ENCODE measurements at regions not wholly inside any gene's neighbourhood (a gene's known extent, or its start where the extent isn't known, plus 50 kb on each side); places are given as distances from the start of the nearest gene placed in this dataset.

- intact Hi-C loops (cut with DNase I) = no loop called here
- Histone ChIP-seq H3K27ac (no peak overlapping the region), H3K9me3 (no peaks in the 10 kb centered on the region), H3K4me3 (no peak overlapping the region), H3K27me3 (no peaks in the 10 kb centered on the region), H3K36me3 (no peaks in the 10 kb centered on the region), H3K4me1 (no peaks in the 10 kb centered on the region)
- TF ChIP-seq, protein P1, sequence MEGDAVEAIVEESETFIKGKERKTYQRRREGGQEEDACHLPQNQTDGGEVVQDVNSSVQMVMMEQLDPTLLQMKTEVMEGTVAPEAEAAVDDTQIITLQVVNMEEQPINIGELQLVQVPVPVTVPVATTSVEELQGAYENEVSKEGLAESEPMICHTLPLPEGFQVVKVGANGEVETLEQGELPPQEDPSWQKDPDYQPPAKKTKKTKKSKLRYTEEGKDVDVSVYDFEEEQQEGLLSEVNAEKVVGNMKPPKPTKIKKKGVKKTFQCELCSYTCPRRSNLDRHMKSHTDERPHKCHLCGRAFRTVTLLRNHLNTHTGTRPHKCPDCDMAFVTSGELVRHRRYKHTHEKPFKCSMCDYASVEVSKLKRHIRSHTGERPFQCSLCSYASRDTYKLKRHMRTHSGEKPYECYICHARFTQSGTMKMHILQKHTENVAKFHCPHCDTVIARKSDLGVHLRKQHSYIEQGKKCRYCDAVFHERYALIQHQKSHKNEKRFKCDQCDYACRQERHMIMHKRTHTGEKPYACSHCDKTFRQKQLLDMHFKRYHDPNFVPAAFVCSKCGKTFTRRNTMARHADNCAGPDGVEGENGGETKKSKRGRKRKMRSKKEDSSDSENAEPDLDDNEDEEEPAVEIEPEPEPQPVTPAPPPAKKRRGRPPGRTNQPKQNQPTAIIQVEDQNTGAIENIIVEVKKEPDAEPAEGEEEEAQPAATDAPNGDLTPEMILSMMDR (IDR thresholded peaks at IDR 0.05) = no peak
- DNase-seq (ENCODE audit: extremely low spot score in 2 of 2) = no peak
Measured at GRCh38 chr13:50757008-50757407, 86.5 kb downstream of the DLEU7 start.

DNA sequence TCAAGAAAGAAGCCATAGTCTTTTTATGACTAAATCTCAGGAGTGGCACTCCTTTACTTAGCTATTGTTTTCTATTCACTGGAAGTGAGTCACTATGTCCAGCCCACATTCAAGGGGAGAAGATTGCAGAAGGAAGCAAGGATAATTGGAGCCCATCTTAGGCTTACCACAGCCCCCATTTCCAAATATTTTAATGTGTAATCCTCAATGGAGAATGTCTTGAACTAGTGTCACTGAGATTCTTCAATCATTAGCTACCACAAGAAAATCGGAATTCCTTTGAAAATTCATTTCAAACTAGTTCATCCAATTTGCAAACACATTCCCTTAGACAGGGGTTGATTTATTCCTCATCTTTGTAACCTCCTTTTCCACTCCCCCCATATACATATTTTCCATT, 84.7 kb downstream of the DLEU7 start:
- no peaks in the 10 kb centered on the region for H3K9me3 ChIP-seq
- no peaks in the 10 kb centered on the region for H3K4me1 ChIP-seq
- H3K4me3 ChIP-seq = no peak overlapping the region
- TF ChIP-seq, protein P1 (IDR thresholded peaks at IDR 0.05) = no peak
- TF ChIP-seq POLR2AphosphoS5 (IDR thresholded peaks at IDR 0.05; ENCODE audit: insufficient read depth in 1 of 2, low read depth in 1 of 2) = no peak
- no peak for TF ChIP-seq POLR2A (IDR thresholded peaks at IDR 0.05)
- H3K36me3 ChIP-seq = no peaks in the 10 kb centered on the region
- no peaks in the 10 kb centered on the region for H3K27me3 ChIP-seq
- intact Hi-C loops (cut with DNase I) = no loop called here
- H3K27ac ChIP-seq = no peak overlapping the region
- no peak for DNase-seq (ENCODE audit: extremely low spot score in 2 of 2)

DNA sequence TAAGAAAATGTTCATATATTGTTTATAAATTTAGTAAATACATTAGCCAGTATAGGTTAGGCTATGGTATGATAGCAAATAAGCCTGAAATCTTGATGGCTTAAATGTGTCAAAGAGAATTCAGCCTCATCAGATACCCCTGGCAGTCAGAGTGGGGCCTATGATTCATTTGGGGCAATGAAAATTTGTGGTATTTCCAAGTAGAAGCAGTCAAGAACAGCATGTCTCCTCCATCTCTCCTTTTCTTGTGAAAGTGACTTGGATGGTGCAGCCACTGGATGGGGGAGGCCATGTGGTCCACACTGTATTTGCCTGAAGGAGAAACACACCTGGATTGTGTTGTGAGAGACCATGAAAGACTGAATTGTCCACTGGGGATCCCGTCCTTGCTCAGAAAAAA, 82.7 kb downstream of the DLEU7 start:
- Histone ChIP-seq H3K4me1 (no peaks in the 10 kb centered on the region), H3K27me3 (no peaks in the 10 kb centered on the region), H3K27ac (no peak overlapping the region), H3K36me3 (no peaks in the 10 kb centered on the region), H3K4me3 (no peak overlapping the region), H3K9me3 (no peaks in the 10 kb centered on the region)
- DNase-seq (ENCODE audit: extremely low spot score in 2 of 2) = no peak
- TF ChIP-seq, protein P1 (IDR thresholded peaks at IDR 0.05) = no peak
- TF ChIP-seq POLR2A (IDR thresholded peaks at IDR 0.05) (no peak), POLR2AphosphoS5 (IDR thresholded peaks at IDR 0.05; ENCODE audit: insufficient read depth in 1 of 2, low read depth in 1 of 2) (no peak)
- intact Hi-C loops (cut with DNase I) = no loop called here

DNA sequence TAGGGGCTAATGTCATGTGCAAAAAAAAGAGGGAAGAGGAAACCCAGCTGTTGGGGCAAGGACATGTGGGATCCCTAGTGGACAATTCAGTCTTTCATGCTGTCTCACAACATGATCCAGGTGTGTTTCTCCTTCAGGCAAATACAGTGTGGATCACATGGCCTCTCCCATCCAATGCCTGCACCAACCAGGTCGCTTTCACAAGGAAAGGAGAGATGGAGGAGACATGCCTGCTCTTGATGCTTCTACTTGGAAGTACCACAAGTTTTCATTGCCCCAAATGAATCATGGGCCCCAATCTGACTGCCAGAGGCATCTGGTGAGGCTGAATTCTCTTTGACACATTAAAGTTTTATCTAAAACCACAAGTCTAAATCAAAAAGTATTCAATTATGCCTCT, 82.1 kb downstream of the DLEU7 start:
- H3K27ac ChIP-seq = no peak overlapping the region
- H3K4me1 ChIP-seq = no peaks in the 10 kb centered on the region
- no peaks in the 10 kb centered on the region for H3K27me3 ChIP-seq
- H3K36me3 ChIP-seq = no peaks in the 10 kb centered on the region
- intact Hi-C loops (cut with DNase I) = no loop called here
- no peak for DNase-seq (ENCODE audit: extremely low spot score in 2 of 2)
- H3K4me3 ChIP-seq = no peak overlapping the region
- no peaks in the 10 kb centered on the region for H3K9me3 ChIP-seq
- no peak for TF ChIP-seq POLR2A (IDR thresholded peaks at IDR 0.05)
- no peak for TF ChIP-seq POLR2AphosphoS5 (IDR thresholded peaks at IDR 0.05; ENCODE audit: insufficient read depth in 1 of 2, low read depth in 1 of 2)
- TF ChIP-seq, protein P1 (IDR thresholded peaks at IDR 0.05) = no peak

DNA sequence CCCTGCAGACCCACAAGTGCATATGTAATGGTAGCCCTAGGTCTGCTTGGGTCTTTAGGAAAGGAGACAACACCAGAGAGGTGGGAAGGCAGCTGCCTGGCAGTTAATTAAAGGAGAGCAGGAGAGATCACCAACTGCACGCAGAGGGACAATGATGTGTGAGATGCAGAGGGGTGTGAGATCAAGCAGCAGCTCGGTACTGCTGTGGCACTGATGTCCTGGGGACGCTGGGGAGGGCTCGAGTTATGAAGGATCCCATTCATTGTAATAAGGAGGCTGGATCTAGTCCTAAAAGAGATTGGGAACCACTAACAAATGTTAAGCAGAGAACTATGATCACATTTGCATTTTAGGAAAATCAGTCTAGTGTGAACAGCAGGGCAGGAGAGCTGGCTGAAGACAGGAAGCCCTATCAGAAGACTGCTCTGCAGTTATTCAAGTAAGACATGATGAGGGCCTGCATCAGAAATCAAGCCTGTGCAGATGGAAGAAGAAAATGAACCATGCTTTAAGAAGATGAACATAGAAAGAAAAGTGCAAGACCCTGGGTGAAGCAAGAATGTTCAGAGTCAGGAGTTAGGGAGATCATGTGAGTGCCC, 80.4 kb downstream of the DLEU7 start:
- intact Hi-C loops (cut with DNase I) = no loop called here
- Histone ChIP-seq H3K4me3 (no peak overlapping the region), H3K27ac (no peak overlapping the region), H3K4me1 (no peaks in the 10 kb centered on the region), H3K9me3 (no peaks in the 10 kb centered on the region), H3K27me3 (no peaks in the 10 kb centered on the region), H3K36me3 (no peaks in the 10 kb centered on the region)
- DNase-seq (ENCODE audit: extremely low spot score in 2 of 2) = no peak
- no peak for TF ChIP-seq POLR2A (IDR thresholded peaks at IDR 0.05)
- no peak for TF ChIP-seq POLR2AphosphoS5 (IDR thresholded peaks at IDR 0.05; ENCODE audit: insufficient read depth in 1 of 2, low read depth in 1 of 2)
- TF ChIP-seq, protein P1 (IDR thresholded peaks at IDR 0.05) = no peak

Data from vagina (tissue), 2 donors.